H9 (cell line): ENCODE measurements at regions not wholly inside any gene's neighbourhood (a gene's known extent, or its start where the extent isn't known, plus 50 kb on each side); places are given as distances from the start of the nearest gene placed in this dataset.

Experiments used
- DNase-seq: peaks from one replicate; pipeline ENCODE4 v3.0.0-alpha.2; 2017
- H2AFZ ChIP-seq: one replicate; pipeline ENCODE4 v1.6.1; 2013; ENCODE audit warnings: mild to moderate bottlenecking, low read length, control low read depth, moderate library complexity
- H2AK5ac ChIP-seq: 2 replicates; pipeline ENCODE4 v1.6.1; 2013; ENCODE audit warnings: low read length, control low read depth, mixed read lengths; ENCODE audit not compliant: insufficient read length
- H2BK120ac ChIP-seq: one replicate; pipeline ENCODE4 v1.6.1; 2013; ENCODE audit warnings: low read depth, mild to moderate bottlenecking, low read length, control low read depth, inconsistent platforms; ENCODE audit not compliant: poor library complexity, severe bottlenecking
- H2BK12ac ChIP-seq: 2 replicates; pipeline ENCODE4 v1.6.1; 2013; ENCODE audit warnings: low read length, control low read depth, mixed read lengths, low read depth; ENCODE audit not compliant: insufficient read length
- H2BK15ac ChIP-seq: 2 replicates; pipeline ENCODE4 v1.6.1; 2013; ENCODE audit warnings: low read depth, low read length, control low read depth
- H2BK20ac ChIP-seq: one replicate; pipeline ENCODE4 v1.6.1; 2013; ENCODE audit warnings: low read depth, mild to moderate bottlenecking, low read length, control low read depth, inconsistent platforms; ENCODE audit not compliant: poor library complexity, severe bottlenecking
- H2BK5ac ChIP-seq: 2 replicates; pipeline ENCODE4 v1.6.1; 2013; ENCODE audit warnings: low read length, control low read depth, mixed read lengths; ENCODE audit not compliant: insufficient read length
- H3K14ac ChIP-seq: 2 replicates; pipeline ENCODE4 v1.6.1; 2013; ENCODE audit warnings: low read length, control low read depth; ENCODE audit not compliant: insufficient read depth
- H3K18ac ChIP-seq: 2 replicates; pipeline ENCODE4 v1.6.1; 2013; ENCODE audit warnings: low read depth, mild to moderate bottlenecking, mixed read lengths, low read length, control low read depth; ENCODE audit not compliant: insufficient read length
- H3K23ac ChIP-seq: 2 replicates; pipeline ENCODE4 v1.6.1; 2013; ENCODE audit warnings: low read length, control low read depth, mixed read lengths, low read depth; ENCODE audit not compliant: insufficient read length
- H3K23me2 ChIP-seq: 2 replicates; pipeline ENCODE4 v1.6.1; 2013; ENCODE audit warnings: low read depth, mild to moderate bottlenecking, mixed read lengths, low read length, control low read depth; ENCODE audit not compliant: insufficient read length, poor library complexity, severe bottlenecking
- H3K27ac ChIP-seq: 2 replicates; pipeline ENCODE4 v1.5.1; 2013; ENCODE audit warnings: low read length, control low read depth, mixed read lengths, low read depth; ENCODE audit not compliant: insufficient read length
- H3K27me3 ChIP-seq: 2 replicates; pipeline ENCODE4 v1.6.1; 2013; ENCODE audit warnings: low read length, control low read depth, inconsistent platforms; ENCODE audit not compliant: insufficient read depth
- H3K4ac ChIP-seq: 2 replicates; pipeline ENCODE4 v1.6.1; 2013; ENCODE audit warnings: low read depth, mild to moderate bottlenecking, control low read depth, inconsistent platforms, low read length, moderate library complexity
- H3K4me1 ChIP-seq: 2 replicates; pipeline ENCODE4 v1.6.1; 2013; ENCODE audit warnings: low read length, control low read depth, inconsistent platforms; ENCODE audit not compliant: insufficient read depth
- H3K4me2 ChIP-seq: 2 replicates; pipeline ENCODE4 v1.6.1; 2013; ENCODE audit warnings: low read length, control low read depth, mixed read lengths; ENCODE audit not compliant: insufficient read length, insufficient read depth
- H3K56ac ChIP-seq: 2 replicates; pipeline ENCODE4 v1.6.1; 2013; ENCODE audit warnings: low read depth, mild to moderate bottlenecking, mixed read lengths, low read length, control low read depth; ENCODE audit not compliant: insufficient read length
- H3K79me1 ChIP-seq: 2 replicates; pipeline ENCODE4 v1.6.1; 2013; ENCODE audit warnings: low read depth, mild to moderate bottlenecking, moderate library complexity, low read length, control low read depth, inconsistent platforms; ENCODE audit not compliant: insufficient read depth, poor library complexity, severe bottlenecking
- H3K79me2 ChIP-seq: 2 replicates; pipeline ENCODE4 v1.6.1; 2013; ENCODE audit warnings: low read length, control low read depth, inconsistent platforms; ENCODE audit not compliant: insufficient read depth
- H3K9ac ChIP-seq: 2 replicates; pipeline ENCODE4 v1.6.1; 2013; ENCODE audit warnings: low read length, control low read depth, mixed read lengths; ENCODE audit not compliant: insufficient read length; ENCODE audit errors: extremely low read depth
- H3K9me3 ChIP-seq: one replicate; pipeline ENCODE4 v1.6.1; 2013; ENCODE audit warnings: low read depth, low read length, inconsistent platforms; ENCODE audit not compliant: control insufficient read depth
- H3T11ph ChIP-seq: one replicate; pipeline ENCODE4 v1.6.1; 2013; ENCODE audit warnings: mild to moderate bottlenecking, low read length, control low read depth, inconsistent platforms
- H4K20me1 ChIP-seq: one replicate; pipeline ENCODE4 v1.6.1; 2013; ENCODE audit not compliant: control insufficient read depth, insufficient read length, insufficient read depth
- H4K5ac ChIP-seq: 2 replicates; pipeline ENCODE4 v1.6.1; 2013; ENCODE audit warnings: low read depth, mild to moderate bottlenecking, mixed read lengths, low read length, control low read depth; ENCODE audit not compliant: insufficient read length
- H4K8ac ChIP-seq: replicated peaks from 2 replicates; pipeline ENCODE4 v1.6.1; 2013; ENCODE audit warnings: low read length, control low read depth, mixed read lengths, low read depth; ENCODE audit not compliant: insufficient read length
- H4K91ac ChIP-seq: 2 replicates; pipeline ENCODE4 v1.6.1; 2013; ENCODE audit warnings: low read depth, mild to moderate bottlenecking, moderate library complexity, mixed read lengths, low read length, control low read depth; ENCODE audit not compliant: insufficient read length
- H3K27ac Mint-ChIP-seq, 3 experiments: 2 replicates in 2 of 3; 3 replicates in 1 of 3; pipeline ENCODE4 v1.8.0; 2020 to 2021; ENCODE audit warnings: mixed read lengths in 3 of 3, mild to moderate bottlenecking in 1 of 3, moderate library complexity in 1 of 3
- H3K27me3 Mint-ChIP-seq: 2 replicates; pipeline ENCODE4 v1.8.0; 2021; ENCODE audit warnings: low read depth, mild to moderate bottlenecking, moderate library complexity, mixed read lengths
- H3K36me3 Mint-ChIP-seq, 3 experiments: 2 replicates in 2 of 3; 3 replicates in 1 of 3; pipeline ENCODE4 v1.8.0; 2020 to 2021; ENCODE audit warnings: low read depth in 3 of 3, mixed read lengths in 3 of 3; ENCODE audit not compliant: insufficient read depth in 1 of 3
- H3K4me1 Mint-ChIP-seq, 2 experiments: 2 replicates each; pipeline ENCODE4 v1.8.0; 2020; ENCODE audit warnings: mixed read lengths in 2 of 2
- H3K4me3 Mint-ChIP-seq, 2 experiments: 2 replicates in 1 of 2; 3 replicates in 1 of 2; pipeline ENCODE4 v1.8.0; 2020 to 2021; ENCODE audit warnings: mild to moderate bottlenecking in 2 of 2, mixed read lengths in 2 of 2, moderate library complexity in 1 of 2
- H3K9me3 Mint-ChIP-seq, 2 experiments: 2 replicates in 1 of 2; 3 replicates in 1 of 2; pipeline ENCODE4 v1.8.0; 2020; ENCODE audit warnings: mild to moderate bottlenecking in 2 of 2, mixed read lengths in 2 of 2, moderate library complexity in 1 of 2
- CTCF ChIP-seq: fragments of 200-600 bp; sonication (generic); conservative IDR thresholded peaks from 3 replicates; pipeline ENCODE4 v1.8.0; 2021; ENCODE audit warnings: antibody characterized with exemption, mild to moderate bottlenecking
- WGBS: extraction: QIAGEN DNeasy Blood & Tissue Kit; methylation state at CpG from one replicate; pipeline ENCODE4 v1.1.7; 2013; ENCODE audit warnings: missing lambda C conversion rate, low lambda C conversion rate, mixed read lengths; ENCODE audit not compliant: insufficient read length; ENCODE audit errors: extremely low coverage; 5-methylcytosine and 5-hydroxymethylcytosine counted together

- no peak overlapping the region for H2BK5ac ChIP-seq
- H3K23ac ChIP-seq, result no peak overlapping the region
- H3K18ac ChIP-seq, result no peak overlapping the region
- no CpG with 5 or more reads among the region's 1 CpG for WGBS
- no peaks in the 10 kb centered on the region for H3K27me3 ChIP-seq
- no peaks in the 10 kb centered on the region for H3K9me3 ChIP-seq
- H2AK5ac ChIP-seq, result no peak overlapping the region
- H3K9ac ChIP-seq, result no peak overlapping the region
- H4K20me1 ChIP-seq, result no peaks in the 10 kb centered on the region
- no peak overlapping the region for H2BK12ac ChIP-seq
- H3K56ac ChIP-seq, result no peak overlapping the region
- no peak for TF ChIP-seq CTCF
- no peak overlapping the region for H3K4ac ChIP-seq
- H2BK20ac ChIP-seq, result no peak overlapping the region
- no peaks in the 10 kb centered on the region for H3K23me2 ChIP-seq
- H3K4me2 ChIP-seq, result no peak overlapping the region
- Mint-ChIP-seq H3K27ac (no peak overlapping the region), H3K4me1 (no peaks in the 10 kb centered on the region), H3K27me3 (no peaks in the 10 kb centered on the region; the same call in 1 of the 2 replicates), H3K9me3 (peaks cover 20 to 23% of the 10 kb centered on the region in 2 experiments), H3K36me3 (peaks cover 7 to 19% (median 7%) of the 10 kb centered on the region in 3 experiments), H3K4me3 (no peak overlapping the region)
- no peak overlapping the region for H2AFZ ChIP-seq
- no peak overlapping the region for H3T11ph ChIP-seq
- no peak overlapping the region for H3K14ac ChIP-seq
- no peak overlapping the region for H4K5ac ChIP-seq
- no peak overlapping the region for H4K91ac ChIP-seq
- no peak overlapping the region for H4K8ac ChIP-seq
- H3K79me2 ChIP-seq, result no peaks in the 10 kb centered on the region
- H2BK15ac ChIP-seq, result no peak overlapping the region
- no peak overlapping the region for H3K27ac ChIP-seq
- no peaks in the 10 kb centered on the region for H3K4me1 ChIP-seq
- H2BK120ac ChIP-seq, result no peak overlapping the region
- H3K79me1 ChIP-seq, result no peaks in the 10 kb centered on the region
- no peak for DNase-seq
Observed at GRCh38 chr2:116517936-116518335, 1296.6 kb upstream of the DDX18 start.
